Skeletal muscle tissue (tissue), 3 donors: ENCODE measurements at regions not wholly inside any gene's neighbourhood (a gene's known extent, or its start where the extent isn't known, plus 50 kb on each side); places are given as distances from the start of the nearest gene placed in this dataset.

Source experiments
- H3K27ac ChIP-seq: one replicate; pipeline ENCODE4 v1.7.0; 2013; ENCODE audit warnings: mild to moderate bottlenecking, low read depth, low read length, inconsistent platforms
- H3K27me3 ChIP-seq, 3 donors: one replicate each; pipeline ENCODE4 v1.7.0; 2013; ENCODE audit warnings: low read length in 3 of 3; ENCODE audit not compliant: control insufficient read depth in 3 of 3, insufficient read depth in 3 of 3
- H3K36me3 ChIP-seq, 3 donors: one replicate each; pipeline ENCODE4 v1.7.0; 2013; ENCODE audit warnings: low read length in 3 of 3; ENCODE audit not compliant: control insufficient read depth in 3 of 3, insufficient read depth in 3 of 3
- H3K4me1 ChIP-seq, 3 donors: one replicate each; pipeline ENCODE4 v1.7.0; 2013; ENCODE audit warnings: low read length in 3 of 3, mild to moderate bottlenecking in 3 of 3; ENCODE audit not compliant: control insufficient read depth in 3 of 3, insufficient read depth in 3 of 3
- H3K4me3 ChIP-seq, 3 donors: one replicate each; pipeline ENCODE4 v1.7.0; 2013; ENCODE audit warnings: low read length in 3 of 3
- H3K9ac ChIP-seq, 3 donors: one replicate each; pipeline ENCODE4 v1.7.0; 2013; ENCODE audit warnings: low read length in 3 of 3, mild to moderate bottlenecking in 3 of 3, moderate library complexity in 2 of 3, low read depth in 1 of 3
- H3K9me3 ChIP-seq, 3 donors: one replicate each; pipeline ENCODE4 v1.7.0; 2013; ENCODE audit warnings: low read length in 3 of 3; ENCODE audit not compliant: control insufficient read depth in 3 of 3
- donor health status: Osteomylitis.

GRCh38 chr17:45675892-45676291, 108.2 kb upstream of the CRHR1 start:
- Histone ChIP-seq H3K4me1 (no peaks in the 10 kb centered on the region), H3K4me3 (no peak overlapping the region), H3K27me3 (peaks cover 6 to 25% (median 10%) of the 10 kb centered on the region in 3 donors), H3K27ac (no peak overlapping the region), H3K9ac (no peak overlapping the region), H3K9me3 (peaks cover 0 to 6% (median 0%) of the 10 kb centered on the region in 3 donors), H3K36me3 (no peaks in the 10 kb centered on the region)

GRCh38 chr17:45676695-45677094, 107.4 kb upstream of the CRHR1 start:
- H3K27ac ChIP-seq, result no peak overlapping the region
- no peak overlapping the region for H3K9ac ChIP-seq
- H3K36me3 ChIP-seq, result no peaks in the 10 kb centered on the region
- no peak overlapping the region for H3K4me3 ChIP-seq
- H3K9me3 ChIP-seq, result peaks cover 0 to 6% (median 0%) of the 10 kb centered on the region in 3 donors
- H3K4me1 ChIP-seq, result no peaks in the 10 kb centered on the region
- H3K27me3 ChIP-seq, result peaks cover 6 to 27% (median 7%) of the 10 kb centered on the region in 3 donors

GRCh38 chr17:45677770-45678169, 106.3 kb upstream of the CRHR1 start:
- peaks cover 0 to 19% (median 0%) of the 10 kb centered on the region in 3 donors for H3K27me3 ChIP-seq
- peaks cover 0 to 6% (median 0%) of the 10 kb centered on the region in 3 donors for H3K9me3 ChIP-seq
- no peak overlapping the region for H3K27ac ChIP-seq
- no peak overlapping the region for H3K9ac ChIP-seq
- no peaks in the 10 kb centered on the region for H3K4me1 ChIP-seq
- H3K4me3 ChIP-seq, result no peak overlapping the region
- no peaks in the 10 kb centered on the region for H3K36me3 ChIP-seq

GRCh38 chr17:45679426-45679825, 104.7 kb upstream of the CRHR1 start:
- H3K9ac ChIP-seq, result no peak overlapping the region
- peaks cover 0 to 19% (median 0%) of the 10 kb centered on the region in 3 donors for H3K27me3 ChIP-seq
- no peaks in the 10 kb centered on the region for H3K36me3 ChIP-seq
- H3K9me3 ChIP-seq, result peaks cover 0 to 6% (median 0%) of the 10 kb centered on the region in 3 donors
- no peak overlapping the region for H3K4me3 ChIP-seq
- no peaks in the 10 kb centered on the region for H3K4me1 ChIP-seq
- H3K27ac ChIP-seq, result no peak overlapping the region

- Histone ChIP-seq H3K9ac (no peak overlapping the region), H3K36me3 (no peaks in the 10 kb centered on the region), H3K27ac (no peak overlapping the region), H3K4me3 (no peak overlapping the region), H3K9me3 (peaks cover 0 to 6% (median 0%) of the 10 kb centered on the region in 3 donors), H3K4me1 (no peaks in the 10 kb centered on the region), H3K27me3 (peaks cover 0 to 19% (median 0%) of the 10 kb centered on the region in 3 donors)
Observed at GRCh38 chr17:45680360-45680759, 103.8 kb upstream of the CRHR1 start.

GRCh38 chr17:45681706-45682105, 102.4 kb upstream of the CRHR1 start:
- Histone ChIP-seq H3K4me1 (no peaks in the 10 kb centered on the region), H3K36me3 (no peaks in the 10 kb centered on the region), H3K4me3 (no peak overlapping the region), H3K27me3 (peaks cover 0 to 19% (median 0%) of the 10 kb centered on the region in 3 donors), H3K9ac (no peak overlapping the region), H3K27ac (no peak overlapping the region), H3K9me3 (peaks cover 0 to 6% (median 0%) of the 10 kb centered on the region in 3 donors)

GRCh38 chr17:45686250-45686649, 97.9 kb upstream of the CRHR1 start:
- Histone ChIP-seq H3K9ac (no peak overlapping the region), H3K9me3 (no peaks in the 10 kb centered on the region), H3K36me3 (no peaks in the 10 kb centered on the region), H3K27me3 (peaks cover 11 to 28% (median 27%) of the 10 kb centered on the region in 3 donors), H3K27ac (no peak overlapping the region), H3K4me1 (no peaks in the 10 kb centered on the region), H3K4me3 (no peak overlapping the region)

GRCh38 chr17:45687594-45687993, 96.5 kb upstream of the CRHR1 start:
- Histone ChIP-seq H3K4me1 (peaks cover 0 to under 1% (median 0%) of the 10 kb centered on the region in 3 donors), H3K9me3 (no peaks in the 10 kb centered on the region), H3K4me3 (no peak overlapping the region), H3K27ac (no peak overlapping the region), H3K36me3 (no peaks in the 10 kb centered on the region), H3K27me3 (peaks cover 13 to 36% (median 28%) of the 10 kb centered on the region in 3 donors), H3K9ac (no peak overlapping the region)

GRCh38 chr17:45688353-45688752, 95.8 kb upstream of the CRHR1 start:
- Histone ChIP-seq H3K4me1 (peaks cover 0 to 2% (median 0%) of the 10 kb centered on the region in 3 donors), H3K9me3 (no peaks in the 10 kb centered on the region), H3K4me3 (no peak overlapping the region), H3K9ac (no peak overlapping the region), H3K27me3 (peaks cover 14 to 37% (median 28%) of the 10 kb centered on the region in 3 donors), H3K27ac (no peak overlapping the region), H3K36me3 (no peaks in the 10 kb centered on the region)

- Histone ChIP-seq H3K27ac (no peak overlapping the region), H3K27me3 (peaks cover 14 to 37% (median 28%) of the 10 kb centered on the region in 3 donors), H3K4me3 (no peak overlapping the region), H3K9me3 (no peaks in the 10 kb centered on the region), H3K36me3 (no peaks in the 10 kb centered on the region), H3K4me1 (peaks cover 0 to 2% (median 0%) of the 10 kb centered on the region in 3 donors), H3K9ac (no peak overlapping the region)
Observed at GRCh38 chr17:45688820-45689219, 95.3 kb upstream of the CRHR1 start.
